ENCODE measurements at regions not wholly inside any gene's neighbourhood (a gene's known extent, or its start where the extent isn't known, plus 50 kb on each side); places are given as distances from the start of the nearest gene placed in this dataset.

DNA sequence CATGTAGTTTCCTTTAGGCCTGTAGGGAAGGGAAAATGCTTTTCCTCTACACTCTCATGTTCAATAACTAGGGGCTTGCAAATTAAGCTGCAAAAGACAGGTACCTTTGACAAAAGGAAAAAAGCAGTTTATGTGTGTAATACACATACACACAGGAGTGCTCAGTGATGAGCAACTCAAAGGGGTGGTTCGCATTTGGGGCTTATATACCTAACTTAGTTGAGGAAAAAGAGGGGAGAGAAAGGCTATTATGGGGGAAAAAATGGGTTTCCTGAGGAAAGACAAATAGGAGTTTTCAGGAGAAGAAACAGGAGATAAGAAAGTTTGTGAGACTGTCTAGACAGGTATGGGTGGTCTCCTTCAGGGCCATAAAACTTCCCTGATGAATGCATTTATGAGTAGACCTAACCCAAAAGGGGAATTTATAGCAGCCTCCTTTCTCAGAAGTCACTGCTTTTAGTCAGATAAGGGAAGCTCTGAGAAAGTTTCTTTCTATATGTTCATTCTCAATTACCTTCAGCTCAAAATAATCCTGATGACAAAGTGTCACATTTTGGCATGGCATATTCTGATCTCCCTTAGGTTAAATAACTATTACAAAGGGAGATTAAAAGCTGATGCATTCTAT lies 55.2 kb upstream of the EZH2 start:
- TF ChIP-seq, protein P1, sequence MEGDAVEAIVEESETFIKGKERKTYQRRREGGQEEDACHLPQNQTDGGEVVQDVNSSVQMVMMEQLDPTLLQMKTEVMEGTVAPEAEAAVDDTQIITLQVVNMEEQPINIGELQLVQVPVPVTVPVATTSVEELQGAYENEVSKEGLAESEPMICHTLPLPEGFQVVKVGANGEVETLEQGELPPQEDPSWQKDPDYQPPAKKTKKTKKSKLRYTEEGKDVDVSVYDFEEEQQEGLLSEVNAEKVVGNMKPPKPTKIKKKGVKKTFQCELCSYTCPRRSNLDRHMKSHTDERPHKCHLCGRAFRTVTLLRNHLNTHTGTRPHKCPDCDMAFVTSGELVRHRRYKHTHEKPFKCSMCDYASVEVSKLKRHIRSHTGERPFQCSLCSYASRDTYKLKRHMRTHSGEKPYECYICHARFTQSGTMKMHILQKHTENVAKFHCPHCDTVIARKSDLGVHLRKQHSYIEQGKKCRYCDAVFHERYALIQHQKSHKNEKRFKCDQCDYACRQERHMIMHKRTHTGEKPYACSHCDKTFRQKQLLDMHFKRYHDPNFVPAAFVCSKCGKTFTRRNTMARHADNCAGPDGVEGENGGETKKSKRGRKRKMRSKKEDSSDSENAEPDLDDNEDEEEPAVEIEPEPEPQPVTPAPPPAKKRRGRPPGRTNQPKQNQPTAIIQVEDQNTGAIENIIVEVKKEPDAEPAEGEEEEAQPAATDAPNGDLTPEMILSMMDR (IDR thresholded peaks at IDR 0.05), result no peak
- TF ChIP-seq EZH2 (IDR thresholded peaks at IDR 0.05) (no peak), EZH2phosphoT487 (IDR thresholded peaks at IDR 0.05) (no peak)
